G401.6 (cell line): ENCODE measurements at regions not wholly inside any gene's neighbourhood (a gene's known extent, or its start where the extent isn't known, plus 50 kb on each side); places are given as distances from the start of the nearest gene placed in this dataset.

Source experiments
- FAIRE-seq: peaks from 2 replicates; lab custom pipeline; 2012; peaks lifted over from hg19 to GRCh38; lab: Jason Lieb, UNC

DNA sequence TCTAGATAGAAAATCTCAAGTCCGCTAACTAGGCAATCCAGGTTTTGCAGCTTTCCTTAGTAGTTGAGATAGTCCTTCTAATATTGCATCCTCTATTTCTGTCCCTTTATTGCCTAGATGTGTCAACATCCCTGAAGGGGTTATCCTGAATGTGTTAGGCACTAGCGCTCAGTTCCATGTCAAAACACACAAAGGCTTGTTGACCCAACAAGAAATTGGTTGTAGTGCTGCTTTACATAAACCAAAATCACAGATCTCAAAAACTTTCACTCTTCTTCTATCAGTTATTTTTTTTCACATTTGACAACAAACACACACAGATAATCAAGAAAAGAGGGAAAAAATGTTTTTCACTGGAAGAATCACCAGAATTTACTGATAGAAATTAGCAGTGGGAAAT lies 51.4 kb upstream of the SOX2 start:
- FAIRE-seq, result no peak

GRCh38 chr3:181637456-181637855 lies 74.3 kb upstream of the SOX2 start:
- no peak for FAIRE-seq

- FAIRE-seq, result no peak
Measured at GRCh38 chr3:181637056-181637455, 74.7 kb upstream of the SOX2 start.

GRCh38 chr3:181635141-181635540 lies 76.6 kb upstream of the SOX2 start:
- FAIRE-seq, result no peak

DNA sequence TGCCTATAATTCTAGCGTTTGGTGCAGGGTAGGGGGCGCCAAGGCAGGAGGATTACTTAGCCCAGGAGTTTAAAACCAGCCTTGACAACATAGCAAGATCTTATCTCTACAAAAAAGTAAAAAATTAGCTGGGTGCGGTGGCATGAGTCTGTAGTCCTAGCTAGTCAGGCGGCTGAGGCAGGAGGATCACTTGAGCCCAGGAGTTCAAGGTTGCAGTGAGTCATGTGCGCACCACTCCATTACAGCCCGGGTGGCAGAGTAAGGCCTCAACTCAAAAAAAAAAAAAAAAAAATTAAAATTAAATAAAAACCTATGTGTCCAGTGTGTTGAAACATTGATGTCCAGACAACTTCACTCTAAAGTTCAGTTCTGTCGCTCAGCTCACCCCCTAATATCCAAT lies 78.2 kb upstream of the SOX2 start:
- FAIRE-seq, result no peak

DNA sequence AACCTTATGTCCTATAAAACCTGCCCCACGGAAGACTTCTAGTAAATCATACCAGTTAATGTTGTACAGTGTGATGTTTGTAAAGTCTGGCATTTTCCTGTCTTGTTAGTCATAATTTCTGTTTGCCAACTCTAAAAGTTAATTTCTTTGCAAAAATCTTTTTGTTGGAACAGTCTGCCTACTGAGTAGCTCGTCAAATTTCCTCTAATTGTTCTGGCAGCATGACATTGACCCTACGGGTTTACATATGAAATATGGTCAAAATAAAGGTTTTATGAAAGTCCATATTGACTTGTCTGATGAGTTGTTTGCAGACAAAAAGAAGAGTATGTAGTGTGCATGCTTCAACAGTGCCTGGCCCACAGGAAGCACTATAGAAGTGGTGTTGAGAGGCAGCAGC lies 79.8 kb upstream of the SOX2 start:
- no peak for FAIRE-seq

- FAIRE-seq, result no peak
Measured at GRCh38 chr3:181630853-181631252, 80.9 kb upstream of the SOX2 start.

DNA sequence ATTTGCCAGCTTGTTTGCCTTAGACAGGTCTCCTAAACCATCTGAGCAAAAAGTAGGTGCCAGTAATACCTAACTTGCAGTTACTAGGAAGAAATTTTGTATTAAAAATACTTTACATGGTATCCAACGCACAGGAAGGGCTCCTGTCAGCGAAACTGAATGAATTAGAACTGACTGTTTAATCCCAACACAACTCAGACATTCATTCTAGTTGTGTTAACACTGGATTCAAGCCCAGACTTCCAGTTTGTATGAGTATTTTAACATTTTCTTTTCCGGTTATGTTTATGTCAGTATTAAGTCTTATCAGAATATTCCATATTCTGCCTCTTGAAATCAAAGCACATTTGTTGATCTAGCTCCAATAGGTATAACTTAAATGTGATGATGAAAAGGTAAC lies 82.0 kb upstream of the SOX2 start:
- no peak for FAIRE-seq

GRCh38 chr3:181629029-181629428 lies 82.7 kb upstream of the SOX2 start:
- no peak for FAIRE-seq

- FAIRE-seq, result no peak
Measured at GRCh38 chr3:181628384-181628783, 83.3 kb upstream of the SOX2 start.

DNA sequence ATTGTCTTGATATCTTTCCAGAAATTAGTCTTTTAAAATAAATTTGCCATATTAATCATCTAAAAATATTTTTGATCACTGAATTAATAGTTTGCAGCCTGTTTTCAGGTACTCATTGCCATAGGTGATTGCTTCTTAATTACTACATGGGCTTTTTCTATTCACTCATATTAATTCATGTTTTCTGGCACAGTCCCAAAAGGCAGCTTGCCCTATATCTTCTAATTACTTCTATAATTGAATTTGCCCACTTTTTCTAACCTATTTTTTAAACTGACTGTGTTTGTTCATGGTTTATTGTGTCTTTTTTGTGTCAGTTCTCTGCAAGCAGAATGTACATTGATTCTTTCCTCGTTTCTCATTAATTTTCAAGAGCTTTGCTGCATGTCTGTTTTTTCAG lies 85.7 kb upstream of the SOX2 start:
- FAIRE-seq, result no peak

- FAIRE-seq, result no peak
Measured at GRCh38 chr3:181623924-181624694, 87.6 kb upstream of the SOX2 start.

- FAIRE-seq, result no peak
Measured at GRCh38 chr3:181622365-181622764, 89.4 kb upstream of the SOX2 start.

GRCh38 chr3:181619897-181620296 lies 91.8 kb upstream of the SOX2 start:
- no peak for FAIRE-seq

GRCh38 chr3:181618260-181618659 lies 93.5 kb upstream of the SOX2 start:
- FAIRE-seq, result no peak

- no peak for FAIRE-seq
Measured at GRCh38 chr3:181616088-181617070, 95.3 kb upstream of the SOX2 start.

DNA sequence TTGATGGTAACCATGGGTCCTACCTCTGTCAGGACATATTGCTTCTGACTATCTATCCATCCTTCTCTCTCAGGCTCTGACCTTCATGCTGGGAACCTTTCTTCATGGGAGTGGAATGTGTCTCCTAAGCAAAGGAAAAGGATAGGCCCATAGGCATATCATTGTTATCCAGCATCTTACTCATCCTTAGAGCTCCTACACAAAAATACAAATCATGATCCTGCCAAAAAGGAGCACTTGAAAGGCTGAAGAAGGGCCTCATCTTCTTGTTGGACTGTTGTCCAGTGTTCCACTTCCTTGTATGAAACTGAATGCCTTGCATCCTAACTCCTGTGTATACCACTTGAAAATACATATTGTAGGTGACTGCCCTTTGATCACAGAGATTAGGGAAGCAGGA lies 96.1 kb upstream of the SOX2 start:
- FAIRE-seq, result no peak

- FAIRE-seq, result no peak
Measured at GRCh38 chr3:181614878-181615277, 96.8 kb upstream of the SOX2 start.

DNA sequence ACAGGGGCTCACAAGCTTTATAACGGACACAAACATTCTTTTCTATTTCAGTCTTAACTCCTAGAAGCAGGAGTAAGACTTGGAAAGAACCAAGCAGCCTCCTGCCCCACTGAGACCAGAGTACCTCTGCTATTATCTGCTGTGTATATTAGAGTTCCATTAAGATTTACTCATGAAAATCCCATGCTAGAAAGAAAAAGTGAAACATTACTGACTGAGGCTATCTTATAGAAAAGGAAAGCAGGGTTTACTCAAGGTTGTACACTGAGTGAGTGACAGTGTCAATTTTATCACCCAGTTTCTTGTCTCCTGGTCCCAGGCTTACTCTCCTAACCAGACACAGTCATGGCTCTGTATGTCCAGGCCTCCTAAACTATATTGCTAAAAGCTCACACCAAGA lies 97.9 kb upstream of the SOX2 start:
- no peak for FAIRE-seq

- FAIRE-seq, result no peak
Measured at GRCh38 chr3:181613191-181613590, 98.5 kb upstream of the SOX2 start.

DNA sequence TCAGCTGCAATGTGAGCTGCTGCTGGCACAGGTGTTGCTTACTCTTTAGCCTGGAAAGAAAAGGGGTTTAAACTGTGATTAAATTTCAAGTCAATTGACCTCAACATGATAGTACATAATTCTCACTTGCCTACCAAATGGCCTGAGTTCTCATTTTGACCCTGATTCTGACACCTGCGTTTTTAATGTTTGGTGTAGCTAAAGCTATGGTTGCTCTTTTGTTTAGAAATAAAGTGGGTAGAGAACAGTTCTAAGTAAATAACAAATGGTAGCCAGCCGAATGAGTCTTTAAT lies 100.8 kb upstream of the SOX2 start:
- FAIRE-seq, result no peak

DNA sequence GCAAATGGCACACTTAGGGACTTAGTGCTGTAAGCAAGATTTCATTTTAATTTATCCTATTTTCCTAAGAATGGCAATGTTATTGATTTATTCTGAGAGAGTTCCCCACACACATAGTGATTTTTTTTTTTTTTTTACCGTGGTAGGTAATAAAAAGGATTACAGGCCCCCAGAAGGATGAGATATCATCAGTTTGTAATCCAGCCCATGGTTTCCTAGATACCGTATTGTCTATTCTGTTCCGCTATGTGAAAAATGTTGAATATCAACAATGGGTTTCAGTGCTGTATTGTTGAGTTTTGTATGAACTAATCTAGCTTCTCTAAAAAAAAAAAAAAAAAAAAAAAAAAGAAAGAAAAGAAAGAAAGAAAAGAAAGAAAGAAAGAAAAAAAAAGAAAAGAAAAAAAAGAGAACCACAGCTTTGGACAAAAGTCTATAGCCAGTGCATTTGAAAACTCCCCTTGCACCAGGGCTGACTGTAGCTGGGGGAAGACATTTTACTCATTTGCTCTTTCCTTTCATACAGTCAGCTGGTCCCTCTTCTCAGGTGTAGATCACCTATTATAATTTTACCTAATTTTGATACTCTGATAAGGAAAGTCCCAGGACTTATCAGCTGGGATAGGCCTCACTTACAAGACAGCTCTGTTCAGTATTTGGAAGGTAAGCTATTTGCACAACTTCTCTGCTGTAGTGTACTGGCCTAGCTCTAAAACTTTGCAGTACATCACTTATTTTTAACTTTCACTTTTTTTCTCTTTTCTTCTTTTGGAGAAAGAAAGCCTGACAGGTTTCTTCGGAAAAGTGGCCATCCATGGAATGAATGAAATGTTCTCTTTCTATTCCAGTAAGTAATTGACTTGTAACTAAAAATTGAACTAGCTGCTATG lies 101.4 kb upstream of the SOX2 start:
- FAIRE-seq, result no peak
